ENCODE measurements at regions not wholly inside any gene's neighbourhood (a gene's known extent, or its start where the extent isn't known, plus 50 kb on each side); places are given as distances from the start of the nearest gene placed in this dataset.
A peak's percentile ranks its signal among the peaks of the same experiment; 100 is the strongest.

DNA sequence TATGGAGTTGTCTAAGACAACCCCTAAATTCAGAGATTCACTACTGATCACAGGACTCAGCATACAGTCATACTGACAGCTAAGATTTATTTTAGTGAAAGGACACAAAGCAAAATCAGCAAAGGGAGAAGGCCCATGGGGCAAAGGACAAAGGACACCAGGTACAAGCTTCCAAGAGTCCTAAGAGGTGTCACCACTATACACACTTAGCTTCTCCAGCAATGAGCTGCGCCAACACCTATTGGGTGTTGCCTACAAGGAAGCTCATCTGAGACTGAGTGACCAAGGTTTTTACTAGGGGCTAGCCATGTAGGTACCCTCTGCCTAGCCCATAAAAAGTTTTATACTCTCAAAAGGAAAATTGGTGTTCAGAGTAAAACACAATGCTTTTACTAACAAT lies 55.4 kb upstream of the PABPC1L2A start:
- Histone ChIP-seq H3K9me3 (ENCODE audit: control insufficient read depth in 2 of 2, low read length in 2 of 2) (no peaks in the 10 kb centered on the region), H3K36me3 (ENCODE audit: control insufficient read depth, insufficient read depth, low read length) (no peaks in the 10 kb centered on the region), H3K27me3 (ENCODE audit: control insufficient read depth, insufficient read depth, low read length) (no peaks in the 10 kb centered on the region), H3K4me1 (ENCODE audit: control insufficient read depth, insufficient read depth, low read length, poor library complexity, severe bottlenecking) (no peaks in the 10 kb centered on the region), H3K4me3 (ENCODE audit: low read depth, low read length) (no peak overlapping the region), H3K27ac (ENCODE audit: insufficient read depth, low read length, poor library complexity, severe bottlenecking) (no peak overlapping the region)
- Mint-ChIP-seq H3K4me1 (no peaks in the 10 kb centered on the region), H3K27ac (no peak overlapping the region), H3K9me3 (peaks cover 0 to 1% (median 0%) of the 10 kb centered on the region in 7 donors), H3K27me3 (no peaks in the 10 kb centered on the region), H3K4me3 (peak overlapping the region in 1 of 4 donors; percentile 82), H3K36me3 (no peaks in the 10 kb centered on the region)
- ATAC-seq (ENCODE audit: low read depth in 2 of 2) (no peak), DNase-seq (no peak)

DNA sequence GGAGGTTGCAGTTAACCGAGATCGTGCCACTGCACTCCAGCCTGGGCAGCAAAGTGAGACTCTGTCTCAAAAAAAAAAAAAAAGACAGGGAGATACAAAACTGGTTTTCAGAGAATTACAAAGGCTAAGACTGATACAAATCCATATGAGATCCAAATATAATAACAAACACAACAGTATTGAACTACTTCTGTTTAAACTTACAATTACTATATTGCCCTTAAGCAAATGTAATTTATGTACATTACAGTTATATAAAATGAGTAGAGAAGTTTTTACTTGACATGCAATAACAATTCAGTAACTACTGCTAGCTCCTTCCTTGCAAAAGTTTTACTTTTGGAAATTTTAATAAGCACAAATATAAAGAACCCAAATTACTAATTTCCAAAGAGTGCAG lies 52.6 kb upstream of the PABPC1L2A start:
- Mint-ChIP-seq H3K27ac (no peak overlapping the region), H3K27me3 (no peaks in the 10 kb centered on the region), H3K36me3 (no peaks in the 10 kb centered on the region), H3K9me3 (peaks cover 0 to 1% (median 0%) of the 10 kb centered on the region in 7 donors), H3K4me3 (no peak overlapping the region), H3K4me1 (no peaks in the 10 kb centered on the region)
- H3K4me3 ChIP-seq (ENCODE audit: low read depth, low read length): no peak overlapping the region
- no peak overlapping the region for H3K27ac ChIP-seq (ENCODE audit: insufficient read depth, low read length, poor library complexity, severe bottlenecking)
- no peaks in the 10 kb centered on the region for H3K4me1 ChIP-seq (ENCODE audit: control insufficient read depth, insufficient read depth, low read length, poor library complexity, severe bottlenecking)
- no peaks in the 10 kb centered on the region for H3K36me3 ChIP-seq (ENCODE audit: control insufficient read depth, insufficient read depth, low read length)
- ATAC-seq (ENCODE audit: low read depth in 2 of 2) (no peak), DNase-seq (no peak)
- no peaks in the 10 kb centered on the region for H3K9me3 ChIP-seq (ENCODE audit: control insufficient read depth in 2 of 2, low read length in 2 of 2)
- H3K27me3 ChIP-seq (ENCODE audit: control insufficient read depth, insufficient read depth, low read length): no peaks in the 10 kb centered on the region

DNA sequence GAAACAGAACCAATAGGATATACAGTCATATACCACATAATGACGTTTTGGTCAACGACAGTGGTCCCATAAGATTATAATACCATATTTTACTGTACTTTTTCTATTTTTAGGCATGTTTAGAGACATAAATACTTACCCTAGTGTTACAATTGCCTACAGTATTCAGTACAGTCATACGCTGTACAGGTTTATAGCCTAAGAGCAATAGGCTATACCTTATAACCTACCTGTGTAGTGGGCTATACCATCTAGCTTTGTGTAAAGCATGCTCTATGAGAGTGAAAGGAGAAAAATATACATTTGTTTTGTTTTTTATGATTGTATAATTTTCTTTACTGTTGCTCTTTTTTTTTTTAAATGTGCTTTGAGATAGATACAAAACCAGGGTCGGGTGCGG lies 52.0 kb upstream of the PABPC1L2A start:
- ATAC-seq (ENCODE audit: low read depth in 2 of 2) (no peak), DNase-seq (no peak)
- H3K27me3 Mint-ChIP-seq: no peaks in the 10 kb centered on the region
- H3K36me3 Mint-ChIP-seq: no peaks in the 10 kb centered on the region
- Histone ChIP-seq H3K27me3 (ENCODE audit: control insufficient read depth, insufficient read depth, low read length) (no peaks in the 10 kb centered on the region), H3K27ac (ENCODE audit: insufficient read depth, low read length, poor library complexity, severe bottlenecking) (no peak overlapping the region), H3K36me3 (ENCODE audit: control insufficient read depth, insufficient read depth, low read length) (no peaks in the 10 kb centered on the region), H3K4me3 (ENCODE audit: low read depth, low read length) (no peak overlapping the region), H3K4me1 (ENCODE audit: control insufficient read depth, insufficient read depth, low read length, poor library complexity, severe bottlenecking) (no peaks in the 10 kb centered on the region), H3K9me3 (ENCODE audit: control insufficient read depth in 2 of 2, low read length in 2 of 2) (no peaks in the 10 kb centered on the region)
- no peaks in the 10 kb centered on the region for H3K4me1 Mint-ChIP-seq
- H3K27ac Mint-ChIP-seq: no peak overlapping the region
- H3K9me3 Mint-ChIP-seq: peaks cover 0 to 1% (median 0%) of the 10 kb centered on the region in 7 donors
- no peak overlapping the region for H3K4me3 Mint-ChIP-seq

All from CD4-positive, CD25-positive, alpha-beta regulatory T cell (primary cell).